ENCODE measurements at regions not wholly inside any gene's neighbourhood (a gene's known extent, or its start where the extent isn't known, plus 50 kb on each side); places are given as distances from the start of the nearest gene placed in this dataset.

DNA sequence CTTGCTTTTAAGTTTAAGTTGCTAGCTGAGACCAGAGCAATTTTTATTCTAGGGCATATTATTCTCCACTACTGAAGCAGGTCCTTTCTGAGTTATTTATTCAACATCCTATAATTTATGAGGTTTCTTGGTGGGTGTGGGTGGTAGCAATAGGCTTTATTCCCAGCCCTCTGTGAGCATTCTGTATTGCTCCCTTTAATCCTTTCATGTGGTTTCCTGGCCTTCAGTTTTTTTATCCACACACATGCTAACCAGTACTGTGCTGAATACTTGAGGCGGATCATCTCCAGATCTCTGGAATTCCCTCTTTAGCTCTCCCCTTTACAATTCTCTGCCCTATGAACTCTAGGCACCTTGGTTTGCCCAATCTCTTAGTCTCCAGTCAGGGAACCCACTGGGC lies 91.8 kb upstream of the GLRA1 start:
- no peak for TF ChIP-seq POLR2AphosphoS5 (IDR thresholded peaks at IDR 0.05)
- TF ChIP-seq, protein P1, sequence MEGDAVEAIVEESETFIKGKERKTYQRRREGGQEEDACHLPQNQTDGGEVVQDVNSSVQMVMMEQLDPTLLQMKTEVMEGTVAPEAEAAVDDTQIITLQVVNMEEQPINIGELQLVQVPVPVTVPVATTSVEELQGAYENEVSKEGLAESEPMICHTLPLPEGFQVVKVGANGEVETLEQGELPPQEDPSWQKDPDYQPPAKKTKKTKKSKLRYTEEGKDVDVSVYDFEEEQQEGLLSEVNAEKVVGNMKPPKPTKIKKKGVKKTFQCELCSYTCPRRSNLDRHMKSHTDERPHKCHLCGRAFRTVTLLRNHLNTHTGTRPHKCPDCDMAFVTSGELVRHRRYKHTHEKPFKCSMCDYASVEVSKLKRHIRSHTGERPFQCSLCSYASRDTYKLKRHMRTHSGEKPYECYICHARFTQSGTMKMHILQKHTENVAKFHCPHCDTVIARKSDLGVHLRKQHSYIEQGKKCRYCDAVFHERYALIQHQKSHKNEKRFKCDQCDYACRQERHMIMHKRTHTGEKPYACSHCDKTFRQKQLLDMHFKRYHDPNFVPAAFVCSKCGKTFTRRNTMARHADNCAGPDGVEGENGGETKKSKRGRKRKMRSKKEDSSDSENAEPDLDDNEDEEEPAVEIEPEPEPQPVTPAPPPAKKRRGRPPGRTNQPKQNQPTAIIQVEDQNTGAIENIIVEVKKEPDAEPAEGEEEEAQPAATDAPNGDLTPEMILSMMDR (IDR thresholded peaks at IDR 0.05): no peak
